Fibroblast of the aortic adventitia (primary cell): ENCODE measurements at regions not wholly inside any gene's neighbourhood (a gene's known extent, or its start where the extent isn't known, plus 50 kb on each side); places are given as distances from the start of the nearest gene placed in this dataset.

Experiments
- DNase-seq: peaks from one replicate; pipeline ENCODE4 v3.0.0-alpha.2; 2010; ENCODE audit warnings: low read depth
- H3K4me3 ChIP-seq: 2 replicates; pipeline ENCODE4 v1.5.1; 2011; ENCODE audit warnings: low read depth, mild to moderate bottlenecking, control low read depth, low read length, moderate library complexity
- CTCF ChIP-seq: IDR thresholded peaks from 2 replicates; pipeline ENCODE4 v1.5.1; 2011; ENCODE audit warnings: mild to moderate bottlenecking, low read length, control low read depth, inconsistent platforms; ENCODE audit not compliant: insufficient read depth

- no peak for TF ChIP-seq CTCF
- H3K4me3 ChIP-seq, result no peak overlapping the region
- peak; percentile 62 for DNase-seq
Measured at GRCh38 chr2:41967476-41968181, 80.2 kb upstream of the PKDCC start.

GRCh38 chr2:41968182-41968578, 79.6 kb upstream of the PKDCC start:
- no peak overlapping the region for H3K4me3 ChIP-seq
- TF ChIP-seq CTCF, result no peak
- DNase-seq, result no peak

GRCh38 chr2:41970988-41971660, 76.7 kb upstream of the PKDCC start:
- DNase-seq, result no peak
- H3K4me3 ChIP-seq, result no peak overlapping the region
- TF ChIP-seq CTCF, result no peak

GRCh38 chr2:41972179-41972578, 75.6 kb upstream of the PKDCC start:
- DNase-seq, result no peak
- TF ChIP-seq CTCF, result no peak
- H3K4me3 ChIP-seq, result no peak overlapping the region

GRCh38 chr2:41972819-41973218, 75.0 kb upstream of the PKDCC start:
- no peak for TF ChIP-seq CTCF
- no peak for DNase-seq
- no peak overlapping the region for H3K4me3 ChIP-seq

- no peak for TF ChIP-seq CTCF
- H3K4me3 ChIP-seq, result no peak overlapping the region
- no peak for DNase-seq
Measured at GRCh38 chr2:41973871-41974270, 74.0 kb upstream of the PKDCC start.

- no peak for TF ChIP-seq CTCF
- no peak for DNase-seq
- no peak overlapping the region for H3K4me3 ChIP-seq
Measured at GRCh38 chr2:41981417-41981816, 66.4 kb upstream of the PKDCC start.
